ENCODE measurements at regions not wholly inside any gene's neighbourhood (a gene's known extent, or its start where the extent isn't known, plus 50 kb on each side); places are given as distances from the start of the nearest gene placed in this dataset.
"Not testable (repeated sequence)": the region's sequence is repeated elsewhere in the genome, so short reads cannot be mapped to it uniquely, and the experiment has no call there.

GRCh38 chr2:185640588-185640987 is 98.0 kb upstream of the FSIP2 start:
- DNase-seq (ENCODE audit: low read depth in 2 of 2): no peak

- DNase-seq (ENCODE audit: low read depth in 2 of 2): no peak
Observed at GRCh38 chr2:185643434-185643833, 95.2 kb upstream of the FSIP2 start.

- no peak for DNase-seq (ENCODE audit: low read depth in 2 of 2)
Observed at GRCh38 chr2:185644828-185645227, 93.8 kb upstream of the FSIP2 start.

- no peak for DNase-seq (ENCODE audit: low read depth in 2 of 2)
Observed at GRCh38 chr2:185645529-185645928, 93.1 kb upstream of the FSIP2 start.

- no peak for DNase-seq (ENCODE audit: low read depth in 2 of 2)
Observed at GRCh38 chr2:185658750-185659149, 79.9 kb upstream of the FSIP2 start.

- DNase-seq (ENCODE audit: low read depth in 2 of 2): no peak
Observed at GRCh38 chr2:185663811-185664210, 74.8 kb upstream of the FSIP2 start.

- DNase-seq (ENCODE audit: low read depth in 2 of 2): no peak
Observed at GRCh38 chr2:185664384-185664783, 74.2 kb upstream of the FSIP2 start.

- no peak for DNase-seq (ENCODE audit: low read depth in 2 of 2)
Observed at GRCh38 chr2:185665251-185665814, 73.3 kb upstream of the FSIP2 start.

- DNase-seq (ENCODE audit: low read depth in 2 of 2): no peak
Observed at GRCh38 chr2:185667452-185667851, 71.2 kb upstream of the FSIP2 start.

- no peak for DNase-seq (ENCODE audit: low read depth in 2 of 2)
Observed at GRCh38 chr2:185668710-185669109, 69.9 kb upstream of the FSIP2 start.

GRCh38 chr2:185674232-185674631 is 64.4 kb upstream of the FSIP2 start:
- DNase-seq (ENCODE audit: low read depth in 2 of 2): no peak

- DNase-seq (ENCODE audit: low read depth in 2 of 2): no peak
Observed at GRCh38 chr2:185676316-185676715, 62.3 kb upstream of the FSIP2 start.

- DNase-seq (ENCODE audit: low read depth in 2 of 2): not testable (repeated sequence)
Observed at GRCh38 chr2:185687001-185687400, 51.6 kb upstream of the FSIP2 start.

GRCh38 chr2:185687967-185688366 is 50.6 kb upstream of the FSIP2 start:
- no peak for DNase-seq (ENCODE audit: low read depth in 2 of 2)
